ENCODE measurements at regions not wholly inside any gene's neighbourhood (a gene's known extent, or its start where the extent isn't known, plus 50 kb on each side); places are given as distances from the start of the nearest gene placed in this dataset.

- ChIA-PET POLR2A (no interaction called here), CTCF (interaction anchor here (1.4 kb wide), 1 partner anchor 14 kb away, joined by 4 read pairs; no protein-coding TSS in a partner anchor)
- Mint-ChIP-seq H3K4me1 (peaks cover 6% of the 10 kb centered on the region), H3K4me3 (no peak overlapping the region), H3K9me3 (no peaks in the 10 kb centered on the region), H3K27me3 (ENCODE audit: low read depth) (peaks cover 13% of the 10 kb centered on the region), H3K27ac (no peak overlapping the region), H3K36me3 (no peaks in the 10 kb centered on the region)
- TF ChIP-seq ZNF512 (CRISPR knock-in tag; IDR thresholded peaks at IDR 0.05; ENCODE audit: borderline replicate concordance) (no peak), E2F5 (CRISPR knock-in tag; IDR thresholded peaks at IDR 0.05) (no peak), ZNF232 (CRISPR knock-in tag; IDR thresholded peaks at IDR 0.05) (no peak), ZNF121 (CRISPR knock-in tag; IDR thresholded peaks at IDR 0.05) (no peak), SOX15 (CRISPR knock-in tag; IDR thresholded peaks at IDR 0.05) (no peak), FOXP4 (CRISPR knock-in tag; IDR thresholded peaks at IDR 0.05) (no peak), IRF2 (CRISPR knock-in tag; IDR thresholded peaks at IDR 0.05; ENCODE audit: borderline replicate concordance, low read depth) (no peak), JUN (CRISPR knock-in tag; IDR thresholded peaks at IDR 0.05) (no peak), NFYB (CRISPR knock-in tag; conservative IDR thresholded peaks at IDR 0.05; ENCODE audit: low read depth) (no peak), GRHL2 (CRISPR knock-in tag; IDR thresholded peaks at IDR 0.05; ENCODE audit: insufficient replicate concordance, severe bottlenecking) (no peak), MLX (CRISPR knock-in tag; IDR thresholded peaks at IDR 0.05) (no peak), CBFB (CRISPR knock-in tag; IDR thresholded peaks at IDR 0.05; ENCODE audit: low read depth) (no peak), NR2C2 (CRISPR knock-in tag; IDR thresholded peaks at IDR 0.05) (no peak)
- TF ChIP-seq, protein P1, sequence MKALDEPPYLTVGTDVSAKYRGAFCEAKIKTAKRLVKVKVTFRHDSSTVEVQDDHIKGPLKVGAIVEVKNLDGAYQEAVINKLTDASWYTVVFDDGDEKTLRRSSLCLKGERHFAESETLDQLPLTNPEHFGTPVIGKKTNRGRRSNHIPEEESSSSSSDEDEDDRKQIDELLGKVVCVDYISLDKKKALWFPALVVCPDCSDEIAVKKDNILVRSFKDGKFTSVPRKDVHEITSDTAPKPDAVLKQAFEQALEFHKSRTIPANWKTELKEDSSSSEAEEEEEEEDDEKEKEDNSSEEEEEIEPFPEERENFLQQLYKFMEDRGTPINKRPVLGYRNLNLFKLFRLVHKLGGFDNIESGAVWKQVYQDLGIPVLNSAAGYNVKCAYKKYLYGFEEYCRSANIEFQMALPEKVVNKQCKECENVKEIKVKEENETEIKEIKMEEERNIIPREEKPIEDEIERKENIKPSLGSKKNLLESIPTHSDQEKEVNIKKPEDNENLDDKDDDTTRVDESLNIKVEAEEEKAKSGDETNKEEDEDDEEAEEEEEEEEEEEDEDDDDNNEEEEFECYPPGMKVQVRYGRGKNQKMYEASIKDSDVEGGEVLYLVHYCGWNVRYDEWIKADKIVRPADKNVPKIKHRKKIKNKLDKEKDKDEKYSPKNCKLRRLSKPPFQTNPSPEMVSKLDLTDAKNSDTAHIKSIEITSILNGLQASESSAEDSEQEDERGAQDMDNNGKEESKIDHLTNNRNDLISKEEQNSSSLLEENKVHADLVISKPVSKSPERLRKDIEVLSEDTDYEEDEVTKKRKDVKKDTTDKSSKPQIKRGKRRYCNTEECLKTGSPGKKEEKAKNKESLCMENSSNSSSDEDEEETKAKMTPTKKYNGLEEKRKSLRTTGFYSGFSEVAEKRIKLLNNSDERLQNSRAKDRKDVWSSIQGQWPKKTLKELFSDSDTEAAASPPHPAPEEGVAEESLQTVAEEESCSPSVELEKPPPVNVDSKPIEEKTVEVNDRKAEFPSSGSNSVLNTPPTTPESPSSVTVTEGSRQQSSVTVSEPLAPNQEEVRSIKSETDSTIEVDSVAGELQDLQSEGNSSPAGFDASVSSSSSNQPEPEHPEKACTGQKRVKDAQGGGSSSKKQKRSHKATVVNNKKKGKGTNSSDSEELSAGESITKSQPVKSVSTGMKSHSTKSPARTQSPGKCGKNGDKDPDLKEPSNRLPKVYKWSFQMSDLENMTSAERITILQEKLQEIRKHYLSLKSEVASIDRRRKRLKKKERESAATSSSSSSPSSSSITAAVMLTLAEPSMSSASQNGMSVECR (CRISPR knock-in tag; IDR thresholded peaks at IDR 0.05; ENCODE audit: borderline replicate concordance), result no peak
- TF ChIP-seq, protein P2, sequence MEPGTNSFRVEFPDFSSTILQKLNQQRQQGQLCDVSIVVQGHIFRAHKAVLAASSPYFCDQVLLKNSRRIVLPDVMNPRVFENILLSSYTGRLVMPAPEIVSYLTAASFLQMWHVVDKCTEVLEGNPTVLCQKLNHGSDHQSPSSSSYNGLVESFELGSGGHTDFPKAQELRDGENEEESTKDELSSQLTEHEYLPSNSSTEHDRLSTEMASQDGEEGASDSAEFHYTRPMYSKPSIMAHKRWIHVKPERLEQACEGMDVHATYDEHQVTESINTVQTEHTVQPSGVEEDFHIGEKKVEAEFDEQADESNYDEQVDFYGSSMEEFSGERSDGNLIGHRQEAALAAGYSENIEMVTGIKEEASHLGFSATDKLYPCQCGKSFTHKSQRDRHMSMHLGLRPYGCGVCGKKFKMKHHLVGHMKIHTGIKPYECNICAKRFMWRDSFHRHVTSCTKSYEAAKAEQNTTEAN (CRISPR knock-in tag; IDR thresholded peaks at IDR 0.05), result no peak
- ATAC-seq (no peak), DNase-seq (ENCODE audit: low spot score) (no peak)
These were observed 59.8 kb downstream of the MRM1 start for GRCh38 chr17:36661047-36661666.

All from WTC11 (cell line).